Suprapubic skin (tissue), 4 donors: ENCODE measurements at regions not wholly inside any gene's neighbourhood (a gene's known extent, or its start where the extent isn't known, plus 50 kb on each side); places are given as distances from the start of the nearest gene placed in this dataset.

Source experiments
- DNase-seq, 2 donors: peaks; one replicate each; pipeline ENCODE4 v3.0.0-alpha.2; 2019; ENCODE audit warnings: low spot score in 2 of 2
- H3K27ac ChIP-seq: fragments of 200-600 bp; sonication (generic); one replicate; pipeline ENCODE4 v1.5.1; 2019
- H3K27me3 ChIP-seq: fragments of 200-600 bp; sonication (generic); one replicate; pipeline ENCODE4 v1.5.1; 2019
- H3K36me3 ChIP-seq: fragments of 200-600 bp; sonication (generic); one replicate; pipeline ENCODE4 v1.5.1; 2019
- H3K4me1 ChIP-seq: fragments of 200-600 bp; sonication (generic); one replicate; pipeline ENCODE4 v1.5.1; 2019
- H3K4me3 ChIP-seq: fragments of 200-600 bp; sonication (generic); one replicate; pipeline ENCODE4 v1.5.1; 2019; ENCODE audit warnings: mild to moderate bottlenecking
- H3K9me3 ChIP-seq: fragments of 200-600 bp; sonication (generic); one replicate; pipeline ENCODE4 v1.5.1; 2019
- EP300 ChIP-seq: sonication (generic); formaldehyde crosslinking; IDR thresholded peaks from one replicate; pipeline ENCODE4 v1.6.1; 2017; ENCODE audit warnings: antibody characterized with exemption
- POLR2A ChIP-seq, 2 donors: fragments of 450-650 bp; IDR thresholded peaks; one replicate each; pipeline ENCODE4 v1.6.1; 2017; ENCODE audit warnings: antibody characterized with exemption in 2 of 2, mild to moderate bottlenecking in 2 of 2, moderate library complexity in 2 of 2
- POLR2AphosphoS5 ChIP-seq, 3 donors: sonication (generic); formaldehyde crosslinking; IDR thresholded peaks; one replicate each; pipeline ENCODE4 v1.6.1; 2017; ENCODE audit warnings: antibody characterized with exemption in 3 of 3
- WGBS: methylation state at CpG from one replicate; pipeline ENCODE4 v1.1.5; 2018; 5-methylcytosine and 5-hydroxymethylcytosine counted together
- TF ChIP-seq, protein P1 (sequence below), 2 donors: fragments of 200-600 bp in 1 of 2; fragments of 450-650 bp in 1 of 2; sonication (generic) in 1 of 2; IDR thresholded peaks; one replicate each; pipeline ENCODE4 v1.5.1; 2016 to 2019; ENCODE audit warnings: antibody characterized with exemption in 2 of 2, mild to moderate bottlenecking in 1 of 2, moderate library complexity in 1 of 2

DNA sequence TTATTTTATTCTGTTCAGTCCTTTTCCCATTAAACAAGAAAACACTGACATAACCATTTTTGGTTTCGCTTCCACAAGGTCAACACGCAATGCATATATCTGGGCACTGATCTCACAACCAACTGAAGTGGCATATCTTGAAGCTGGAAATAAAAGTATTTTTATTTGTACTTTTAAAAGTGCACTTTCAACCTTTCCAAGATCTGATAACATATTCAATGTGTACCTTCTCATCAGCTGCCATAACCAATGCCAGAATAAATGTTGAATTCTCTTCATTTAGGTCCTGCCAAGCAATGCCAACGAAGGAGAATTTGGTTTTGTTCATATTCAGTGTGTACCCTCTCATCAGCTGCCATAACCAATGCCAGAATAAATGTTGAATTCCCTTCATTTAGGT, 148.9 kb upstream of the CEP126 start:
- TF ChIP-seq POLR2AphosphoS5 (IDR thresholded peaks at IDR 0.05) (no peak), EP300 (no peak), POLR2A (IDR thresholded peaks at IDR 0.05) (no peak)
- TF ChIP-seq, protein P1, sequence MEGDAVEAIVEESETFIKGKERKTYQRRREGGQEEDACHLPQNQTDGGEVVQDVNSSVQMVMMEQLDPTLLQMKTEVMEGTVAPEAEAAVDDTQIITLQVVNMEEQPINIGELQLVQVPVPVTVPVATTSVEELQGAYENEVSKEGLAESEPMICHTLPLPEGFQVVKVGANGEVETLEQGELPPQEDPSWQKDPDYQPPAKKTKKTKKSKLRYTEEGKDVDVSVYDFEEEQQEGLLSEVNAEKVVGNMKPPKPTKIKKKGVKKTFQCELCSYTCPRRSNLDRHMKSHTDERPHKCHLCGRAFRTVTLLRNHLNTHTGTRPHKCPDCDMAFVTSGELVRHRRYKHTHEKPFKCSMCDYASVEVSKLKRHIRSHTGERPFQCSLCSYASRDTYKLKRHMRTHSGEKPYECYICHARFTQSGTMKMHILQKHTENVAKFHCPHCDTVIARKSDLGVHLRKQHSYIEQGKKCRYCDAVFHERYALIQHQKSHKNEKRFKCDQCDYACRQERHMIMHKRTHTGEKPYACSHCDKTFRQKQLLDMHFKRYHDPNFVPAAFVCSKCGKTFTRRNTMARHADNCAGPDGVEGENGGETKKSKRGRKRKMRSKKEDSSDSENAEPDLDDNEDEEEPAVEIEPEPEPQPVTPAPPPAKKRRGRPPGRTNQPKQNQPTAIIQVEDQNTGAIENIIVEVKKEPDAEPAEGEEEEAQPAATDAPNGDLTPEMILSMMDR (IDR thresholded peaks at IDR 0.05): no peak
- H3K4me3 ChIP-seq: no peak overlapping the region
- H3K27me3 ChIP-seq: no peaks in the 10 kb centered on the region
- WGBS: 49% methylated on average over 3 of the region's 3 CpGs
- no peak for DNase-seq
- no peaks in the 10 kb centered on the region for H3K4me1 ChIP-seq
- no peaks in the 10 kb centered on the region for H3K9me3 ChIP-seq
- H3K27ac ChIP-seq: no peak overlapping the region
- no peaks in the 10 kb centered on the region for H3K36me3 ChIP-seq

- DNase-seq: no peak
- no peak overlapping the region for H3K4me3 ChIP-seq
- TF ChIP-seq POLR2A (IDR thresholded peaks at IDR 0.05): no peak
- TF ChIP-seq EP300: no peak
- TF ChIP-seq POLR2AphosphoS5 (IDR thresholded peaks at IDR 0.05): no peak
- TF ChIP-seq, protein P1 (IDR thresholded peaks at IDR 0.05): no peak
- WGBS: 70% methylated on average over 3 of the region's 3 CpGs
- no peaks in the 10 kb centered on the region for H3K36me3 ChIP-seq
- H3K4me1 ChIP-seq: no peaks in the 10 kb centered on the region
- H3K9me3 ChIP-seq: no peaks in the 10 kb centered on the region
- H3K27me3 ChIP-seq: no peaks in the 10 kb centered on the region
- H3K27ac ChIP-seq: no peak overlapping the region
Observed at GRCh38 chr11:101759771-101760450, 154.9 kb upstream of the CEP126 start.

- no peak for DNase-seq
Observed at GRCh38 chr11:101757741-101758140, 157.1 kb upstream of the CEP126 start.

DNA sequence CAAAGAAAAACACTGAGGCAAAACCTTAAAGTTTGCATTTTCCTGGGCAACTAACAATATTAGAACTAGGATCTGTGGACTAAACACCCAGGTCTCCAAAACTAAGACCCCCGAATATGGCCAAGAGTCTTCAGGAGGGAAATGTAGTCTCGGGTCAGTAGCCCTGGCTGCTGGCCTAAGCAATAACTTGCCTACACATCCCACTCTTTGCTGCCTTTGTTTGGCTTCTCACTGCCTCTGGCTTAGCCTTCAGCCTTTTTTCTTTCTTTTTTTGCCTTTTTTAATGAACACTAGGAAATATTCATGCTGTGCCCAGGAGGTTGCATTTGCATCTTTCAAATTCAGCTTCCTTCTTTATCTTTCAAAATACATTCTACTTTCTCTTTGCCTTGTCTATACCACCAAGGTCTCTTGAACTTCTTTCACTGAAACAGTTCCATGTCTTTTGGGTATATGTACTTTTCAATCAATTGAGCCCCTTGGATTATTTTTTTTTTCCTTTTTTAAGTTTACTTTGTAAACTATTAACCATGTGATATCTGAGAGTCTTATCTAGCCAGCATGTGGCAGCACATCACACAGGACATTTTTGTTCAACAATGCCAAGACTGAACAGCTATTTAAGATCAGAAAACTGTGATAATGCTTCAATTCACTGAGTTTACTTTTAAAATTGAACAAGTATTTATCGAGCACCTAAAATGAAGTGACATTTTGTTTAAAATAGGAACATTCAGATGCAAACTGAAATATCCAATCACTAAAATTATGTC, 165.0 kb upstream of the TRPC6 start:
- DNase-seq: no peak
- Histone ChIP-seq H3K27me3 (no peaks in the 10 kb centered on the region), H3K27ac (no peak overlapping the region), H3K4me1 (peaks cover 10% of the 10 kb centered on the region), H3K4me3 (peak overlapping the region; percentile 0), H3K36me3 (no peaks in the 10 kb centered on the region), H3K9me3 (no peaks in the 10 kb centered on the region)
- TF ChIP-seq, protein P1 (IDR thresholded peaks at IDR 0.05): no peak
- TF ChIP-seq POLR2A (IDR thresholded peaks at IDR 0.05) (no peak), EP300 (no peak), POLR2AphosphoS5 (IDR thresholded peaks at IDR 0.05) (no peak)
- 40% methylated on average over 3 of the region's 3 CpGs for WGBS

More at GRCh38 chr11:101757741-101758140, 157.1 kb upstream of the CEP126 start:
- H3K36me3 ChIP-seq: no peaks in the 10 kb centered on the region
- H3K27me3 ChIP-seq: no peaks in the 10 kb centered on the region
- no peak overlapping the region for H3K4me3 ChIP-seq
- WGBS: 84% methylated on average over 1 of the region's 1 CpG
- H3K9me3 ChIP-seq: no peaks in the 10 kb centered on the region
- H3K4me1 ChIP-seq: no peaks in the 10 kb centered on the region
- TF ChIP-seq POLR2A (IDR thresholded peaks at IDR 0.05) (no peak), EP300 (no peak), POLR2AphosphoS5 (IDR thresholded peaks at IDR 0.05) (no peak)
- TF ChIP-seq, protein P1 (IDR thresholded peaks at IDR 0.05): no peak
- H3K27ac ChIP-seq: no peak overlapping the region

- WGBS: 44% methylated on average over 1 of the region's 1 CpG
- Histone ChIP-seq H3K36me3 (no peaks in the 10 kb centered on the region), H3K9me3 (no peaks in the 10 kb centered on the region), H3K27me3 (no peaks in the 10 kb centered on the region), H3K27ac (no peak overlapping the region), H3K4me3 (no peak overlapping the region), H3K4me1 (peaks cover 10% of the 10 kb centered on the region)
- DNase-seq: no peak
- TF ChIP-seq POLR2A (IDR thresholded peaks at IDR 0.05): no peak
- TF ChIP-seq, protein P1 (IDR thresholded peaks at IDR 0.05): no peak
- no peak for TF ChIP-seq EP300
- TF ChIP-seq POLR2AphosphoS5 (IDR thresholded peaks at IDR 0.05): no peak
Observed at GRCh38 chr11:101745756-101746155, 161.9 kb upstream of the TRPC6 start.
